GM19452 (cell line): ENCODE measurements at regions not wholly inside any gene's neighbourhood (a gene's known extent, or its start where the extent isn't known, plus 50 kb on each side); places are given as distances from the start of the nearest gene placed in this dataset.

Experiments
- ATAC-seq: cut with Tn5 transposase; IDR thresholded peaks from one replicate; pipeline ENCODE4 v1.9.1; 2021; ENCODE audit not compliant: unreplicated experiment

- no peak for ATAC-seq
These were observed 661.2 kb downstream of the TBC1D4 start for GRCh38 chr13:74820809-74821208.

DNA sequence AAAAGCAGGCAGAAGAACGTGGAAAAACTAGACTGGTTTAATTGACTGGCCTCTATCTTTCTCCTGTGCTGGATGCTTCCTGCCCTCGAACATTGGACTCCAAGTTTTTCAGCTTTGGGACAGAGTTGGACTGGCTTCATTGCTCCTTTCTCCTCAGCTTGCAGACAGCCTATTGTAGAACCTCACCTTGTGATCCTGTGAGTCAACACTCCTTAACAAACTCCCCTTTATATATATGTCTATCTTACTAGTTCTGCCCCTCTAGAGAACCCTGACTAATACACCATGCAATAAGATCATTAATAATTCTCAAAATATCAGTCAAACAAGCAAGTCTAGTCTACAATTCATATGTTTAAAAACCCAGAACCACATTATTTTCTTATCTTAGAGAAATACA, 662.4 kb downstream of the TBC1D4 start:
- ATAC-seq = no peak

GRCh38 chr13:74816737-74817136, 665.2 kb downstream of the TBC1D4 start:
- no peak for ATAC-seq

GRCh38 chr13:74796157-74796556, 662.0 kb upstream of the KLF12 start:
- no peak for ATAC-seq

DNA sequence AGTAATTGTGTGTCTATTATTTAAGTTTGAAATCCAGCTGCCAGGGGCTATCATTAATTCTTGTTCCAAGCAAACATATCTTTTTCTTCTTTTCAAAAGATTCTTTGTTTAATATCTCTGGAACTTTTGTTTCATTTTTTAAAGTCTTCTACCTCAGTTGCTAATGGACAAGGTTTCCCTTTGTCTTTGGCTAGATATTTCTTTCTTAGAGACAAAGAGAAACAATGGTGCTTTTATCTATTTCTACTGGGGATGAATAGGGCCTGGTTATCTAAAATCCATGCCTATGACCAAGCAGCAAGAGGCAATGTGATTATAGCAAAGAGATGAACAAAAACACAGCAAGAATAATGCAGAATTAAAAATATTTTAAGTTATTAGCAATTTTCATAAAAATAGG, 661.3 kb upstream of the KLF12 start:
- ATAC-seq = no peak

DNA sequence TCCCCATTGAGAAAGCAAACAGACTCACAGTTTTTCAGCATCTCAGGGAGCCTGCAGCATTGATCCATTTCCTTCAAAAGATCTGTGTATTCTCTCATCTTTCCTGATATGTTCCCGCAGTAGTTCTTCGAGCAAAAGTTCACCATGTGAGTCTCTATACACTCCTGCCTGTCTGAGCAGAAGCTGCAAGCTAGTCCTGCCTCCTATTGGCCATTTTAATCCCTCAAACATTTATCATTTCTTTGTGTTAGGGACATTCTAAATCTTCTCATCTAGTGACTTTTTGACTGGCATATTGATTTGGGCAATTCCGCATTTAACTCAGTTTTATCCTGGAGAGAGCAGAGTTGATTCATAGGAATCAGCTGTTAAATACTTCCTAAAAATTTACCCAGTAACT, 660.4 kb upstream of the KLF12 start:
- ATAC-seq = no peak

- no peak for ATAC-seq
These were observed 659.9 kb upstream of the KLF12 start for GRCh38 chr13:74794147-74794546.

DNA sequence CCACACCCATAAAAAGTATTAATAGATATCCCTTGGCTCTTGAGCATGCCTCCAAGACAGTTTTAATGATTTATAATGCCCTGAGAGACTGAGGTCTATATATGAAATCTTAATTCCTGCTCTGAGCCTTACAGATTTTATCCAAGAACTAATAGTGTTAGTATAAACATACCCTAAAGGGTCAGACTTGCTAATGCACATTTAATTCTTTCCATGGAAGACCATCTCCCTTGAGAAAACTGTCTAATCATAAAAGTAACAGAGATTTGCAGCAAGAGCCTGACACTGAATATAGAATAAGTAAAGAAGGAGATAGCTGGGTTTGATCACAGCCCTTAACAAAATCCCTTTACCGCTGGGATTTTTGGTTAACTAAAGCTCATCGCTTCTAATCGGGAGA, 650.8 kb upstream of the KLF12 start:
- no peak for ATAC-seq

GRCh38 chr13:74778946-74779345, 644.7 kb upstream of the KLF12 start:
- ATAC-seq = no peak

- ATAC-seq = no peak
These were observed 643.9 kb upstream of the KLF12 start for GRCh38 chr13:74778087-74778486.

- no peak for ATAC-seq
These were observed 640.1 kb upstream of the KLF12 start for GRCh38 chr13:74774264-74774663.

DNA sequence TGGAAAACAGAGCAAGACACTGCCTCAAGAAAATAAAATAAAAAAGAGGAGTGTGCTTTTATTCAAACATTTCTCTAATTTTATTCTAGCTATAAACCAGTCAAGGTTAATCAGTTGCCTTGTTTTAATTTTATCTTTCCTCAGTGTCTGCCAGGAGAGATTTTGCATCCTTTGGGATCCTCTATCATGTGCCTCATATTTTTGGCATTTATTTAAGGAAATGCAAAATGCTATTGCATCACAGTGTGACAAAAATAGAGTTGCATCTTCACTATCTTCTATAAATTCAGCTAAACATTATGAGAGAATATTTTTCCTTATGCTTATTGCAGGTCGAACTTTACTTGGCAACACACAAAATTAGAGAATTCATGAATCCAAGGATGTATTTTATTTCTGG, 639.0 kb upstream of the KLF12 start:
- ATAC-seq = no peak

DNA sequence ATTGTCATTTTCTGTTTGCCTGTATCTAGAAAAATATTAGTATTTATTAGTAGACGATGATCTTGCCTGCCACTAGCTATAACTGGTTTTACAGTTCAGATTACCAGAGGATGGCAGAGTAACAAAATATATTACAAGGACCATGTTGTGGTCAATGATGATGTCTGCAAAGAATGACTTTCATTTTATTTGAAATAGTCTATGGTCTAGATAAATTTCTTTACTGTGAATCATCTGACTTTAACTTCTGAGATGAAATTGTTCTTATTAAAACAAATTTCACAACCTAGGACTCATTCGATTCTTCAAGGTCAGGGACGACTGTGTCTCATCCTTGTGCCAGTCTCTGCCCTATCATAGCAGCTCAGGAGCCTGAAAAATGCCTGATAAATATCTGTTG, 637.8 kb upstream of the KLF12 start:
- ATAC-seq = no peak

DNA sequence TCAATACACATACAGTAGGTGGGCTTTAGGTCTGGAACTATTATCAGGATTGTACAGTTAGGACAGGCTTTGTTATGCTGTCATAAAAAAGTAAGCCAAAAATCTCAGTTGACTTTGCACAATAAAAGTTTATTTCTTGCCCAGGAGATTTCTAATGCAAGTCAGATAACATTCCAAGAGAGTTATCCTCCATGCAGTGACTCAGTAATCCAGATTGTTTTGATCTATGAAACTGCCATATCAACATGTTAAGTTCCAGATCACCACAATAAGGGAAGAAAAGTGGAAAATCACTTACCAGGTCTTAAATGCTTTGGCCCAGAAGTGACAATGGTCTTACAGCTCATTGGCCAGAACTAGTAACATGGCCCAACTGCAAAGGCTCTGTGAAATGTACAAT, 636.2 kb upstream of the KLF12 start:
- ATAC-seq = no peak

DNA sequence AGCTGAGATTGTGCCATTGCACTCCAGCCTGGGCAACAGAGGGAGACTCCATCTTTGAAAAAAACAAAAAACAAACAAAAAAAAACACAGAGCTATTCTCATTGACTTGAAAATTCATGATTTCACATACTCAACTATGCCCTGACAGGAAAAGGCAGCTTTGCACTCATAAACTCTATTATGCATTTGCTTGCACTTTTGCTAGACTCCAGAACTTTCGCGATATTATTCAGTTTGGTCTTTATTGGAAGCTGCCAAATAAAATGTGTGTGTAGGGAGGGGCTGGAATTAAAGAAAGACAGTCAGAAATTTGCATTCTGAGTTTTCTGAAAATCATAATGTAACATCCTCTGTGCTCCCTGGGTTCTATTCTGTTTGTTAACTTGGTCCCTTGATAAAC, 635.1 kb upstream of the KLF12 start:
- ATAC-seq = no peak

GRCh38 chr13:74768521-74769085, 634.4 kb upstream of the KLF12 start:
- no peak for ATAC-seq

GRCh38 chr13:74767050-74767449, 632.8 kb upstream of the KLF12 start:
- ATAC-seq = no peak

DNA sequence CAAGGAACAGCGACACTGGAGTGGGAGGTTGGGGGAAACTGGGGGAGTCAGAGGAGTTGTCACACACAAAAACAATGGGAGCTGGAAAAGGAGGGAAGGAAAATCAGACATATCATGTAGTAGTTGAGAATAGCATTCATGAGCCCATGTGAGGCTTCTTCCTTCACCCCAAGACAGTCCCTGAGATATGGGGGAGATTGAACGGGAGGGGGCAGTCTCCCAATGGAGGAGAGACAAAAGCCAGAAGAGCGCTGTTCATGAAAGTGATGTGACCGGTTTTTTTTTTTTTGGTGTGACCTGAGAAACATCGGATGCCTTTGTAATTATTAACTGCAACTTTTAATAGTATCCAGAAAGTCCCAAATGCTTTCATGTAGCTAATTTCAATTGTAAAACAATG, 631.8 kb upstream of the KLF12 start:
- ATAC-seq = no peak

GRCh38 chr13:74761801-74762757, 627.9 kb upstream of the KLF12 start:
- ATAC-seq = no peak

DNA sequence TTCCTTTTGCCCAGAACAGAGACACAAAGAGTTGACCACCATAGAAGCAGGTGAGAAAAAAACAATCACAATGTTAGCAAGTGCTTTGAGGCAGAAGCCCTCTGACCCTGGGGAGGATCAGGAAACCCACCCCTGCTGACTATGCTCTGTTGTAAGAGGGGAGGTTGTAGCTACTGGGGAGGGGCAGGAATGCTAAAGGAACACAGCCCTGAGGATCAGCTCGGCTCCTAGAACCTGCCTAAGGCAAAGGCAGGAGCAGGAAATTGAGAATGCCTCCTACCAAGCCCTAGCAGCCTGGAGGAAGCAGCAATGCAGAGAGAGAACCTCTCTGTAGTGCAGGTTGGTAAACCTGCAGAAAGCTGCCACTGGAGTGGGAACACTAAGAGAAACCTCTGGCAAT, 624.0 kb upstream of the KLF12 start:
- ATAC-seq = no peak

DNA sequence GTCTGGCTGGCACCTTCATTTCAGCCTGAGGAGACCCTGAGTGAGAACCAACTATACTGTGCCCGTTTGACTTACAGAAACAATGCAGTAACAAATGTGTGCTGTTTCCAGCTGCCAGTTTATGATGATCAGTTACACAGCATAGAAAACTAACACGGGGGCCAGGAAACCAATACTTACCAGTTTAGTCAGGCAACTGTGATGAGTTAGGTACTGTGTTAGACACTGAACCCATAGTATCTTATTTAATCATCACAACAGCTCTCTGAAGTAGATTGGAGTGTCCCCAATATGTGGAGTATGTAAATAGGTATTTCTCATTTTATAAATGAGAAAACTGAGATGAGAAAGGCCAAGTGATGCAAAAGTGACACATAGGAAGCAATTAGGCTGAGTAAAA, 620.9 kb upstream of the KLF12 start:
- ATAC-seq = no peak

- ATAC-seq = no peak
These were observed 617.5 kb upstream of the KLF12 start for GRCh38 chr13:74751739-74752138.
